ENCODE measurements at regions not wholly inside any gene's neighbourhood (a gene's known extent, or its start where the extent isn't known, plus 50 kb on each side); places are given as distances from the start of the nearest gene placed in this dataset.
A peak's percentile ranks its signal among the peaks of the same experiment; 100 is the strongest.
"Not testable (repeated sequence)": the region's sequence is repeated elsewhere in the genome, so short reads cannot be mapped to it uniquely, and the experiment has no call there.

DNA sequence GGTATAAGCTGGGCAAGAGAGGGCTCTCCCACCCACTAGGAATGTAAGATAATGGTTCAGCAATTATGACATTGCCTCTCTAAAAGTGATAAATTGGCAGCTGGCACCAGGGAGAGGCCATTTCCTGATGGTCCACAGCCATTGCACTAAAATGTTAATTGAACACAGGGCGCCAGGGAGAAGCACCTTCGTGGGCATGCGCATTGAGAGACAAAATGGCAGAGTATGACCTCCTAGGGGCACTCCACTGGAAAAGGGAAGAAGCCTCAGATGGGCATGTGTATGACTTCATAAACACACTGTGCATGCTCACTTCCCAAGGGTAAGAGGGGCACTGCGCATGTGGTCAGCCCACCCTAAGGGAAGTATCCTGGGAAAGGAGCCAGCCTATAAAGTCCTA, 419.2 kb downstream of the AGTPBP1 start:
- no peak for DNase-seq

DNA sequence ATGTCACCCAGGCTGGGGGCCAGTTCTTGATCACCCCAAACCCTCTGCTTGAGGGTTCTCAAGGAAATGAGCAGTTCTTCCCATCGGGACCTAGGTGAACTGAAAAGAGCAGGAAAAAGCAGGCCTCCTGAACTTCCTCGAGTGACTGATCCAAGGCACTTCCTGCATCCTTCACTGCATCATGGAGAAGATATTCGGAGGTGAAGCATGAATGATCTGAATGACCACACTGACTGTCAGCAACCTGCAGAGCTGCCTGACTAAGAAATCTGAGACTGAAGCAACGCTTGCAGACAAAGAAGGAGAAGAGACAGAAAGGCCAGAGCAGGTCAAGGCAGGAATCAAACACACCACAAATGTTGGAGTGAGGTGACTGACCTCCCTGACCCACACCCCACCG, 420.2 kb downstream of the AGTPBP1 start:
- DNase-seq = no peak

DNA sequence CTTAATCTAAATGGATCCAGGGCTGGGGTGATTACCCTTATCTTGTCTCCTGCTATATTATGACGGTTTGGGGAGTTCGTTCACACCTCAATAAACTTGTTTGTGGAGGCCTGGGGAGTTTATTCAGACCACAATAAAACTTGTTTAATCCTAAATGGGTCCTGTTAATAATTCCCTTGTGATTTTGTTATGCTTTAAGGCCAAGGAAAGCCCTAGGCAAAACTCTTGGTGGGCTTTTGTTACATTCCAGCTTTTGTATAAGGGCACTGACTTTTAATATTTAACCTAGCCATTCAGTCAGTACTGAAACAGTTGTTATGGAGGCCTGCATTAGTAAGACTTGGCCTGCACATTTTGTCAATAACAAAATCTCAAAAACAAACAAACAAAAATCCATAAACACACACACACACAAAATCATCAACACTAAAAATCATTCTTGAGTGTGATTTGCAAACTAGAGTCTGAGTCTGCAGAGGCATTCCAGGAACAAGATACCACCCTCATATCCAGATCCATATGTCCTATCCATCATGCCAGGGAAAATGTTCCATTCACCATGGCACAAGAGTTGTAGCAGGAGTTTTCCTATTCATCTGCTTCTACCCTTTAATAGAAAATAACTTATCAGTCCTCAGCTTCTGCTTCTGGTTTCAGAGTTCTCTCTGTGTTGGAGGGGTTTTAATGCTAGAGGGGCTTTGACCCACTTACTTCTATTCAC, 421.7 kb downstream of the AGTPBP1 start:
- DNase-seq = no peak

DNA sequence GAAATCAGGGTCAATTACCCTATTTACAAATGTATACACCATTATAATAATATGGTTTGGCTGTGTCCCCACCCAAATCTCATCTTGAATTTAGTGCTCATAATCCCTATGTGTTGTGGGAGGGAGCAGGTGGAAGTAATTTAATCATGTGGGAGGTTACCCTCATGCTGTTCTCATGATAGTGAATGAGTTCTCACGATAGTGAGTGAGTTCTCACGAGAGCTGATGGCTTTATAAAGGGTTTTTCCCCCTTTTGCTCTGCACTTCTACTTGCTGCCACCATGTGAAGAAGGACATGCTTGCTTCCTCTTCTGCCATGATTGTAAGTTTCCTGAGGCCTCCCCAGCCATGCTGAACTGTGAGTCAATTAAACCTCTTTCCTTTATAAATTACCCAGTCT, 426.2 kb downstream of the AGTPBP1 start:
- not testable (repeated sequence) for DNase-seq

DNA sequence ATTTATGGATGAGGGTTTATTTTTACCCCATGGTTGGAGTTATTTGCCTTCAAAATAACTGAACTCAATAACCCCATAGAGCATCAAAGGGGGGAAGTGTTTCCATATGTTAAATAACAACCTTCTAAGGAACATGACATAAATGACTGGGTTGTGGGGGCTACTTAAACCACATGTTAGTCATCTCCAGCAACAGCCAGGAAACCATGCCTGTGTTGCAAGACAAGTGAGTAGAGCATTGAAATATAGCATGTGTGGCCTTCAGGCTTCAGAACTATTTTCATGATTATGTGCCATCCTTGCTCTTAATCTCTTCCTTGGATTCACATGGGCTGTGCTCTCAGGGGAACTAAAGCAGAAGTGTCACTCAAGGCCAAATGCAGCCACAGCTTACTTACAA, 431.2 kb downstream of the AGTPBP1 start:
- DNase-seq = no peak

DNA sequence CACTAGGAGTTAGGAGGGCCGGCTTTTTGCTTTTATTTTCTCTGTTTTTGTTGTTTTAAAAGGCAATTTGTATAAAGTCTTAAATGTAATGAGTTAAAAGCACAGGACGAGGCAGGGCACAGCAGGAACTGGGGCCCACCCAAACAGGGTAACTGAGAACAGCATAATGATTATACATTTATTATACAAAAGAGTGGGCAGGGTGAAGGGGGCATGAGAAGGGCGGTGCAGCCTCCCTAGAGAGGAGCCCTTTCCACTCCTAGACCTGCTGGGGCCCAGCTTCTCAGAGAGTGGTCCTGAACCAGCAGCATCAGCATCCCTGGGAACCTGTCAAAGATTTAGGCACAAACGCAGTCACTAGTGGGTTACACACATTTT, 438.0 kb downstream of the AGTPBP1 start:
- no peak for DNase-seq

DNA sequence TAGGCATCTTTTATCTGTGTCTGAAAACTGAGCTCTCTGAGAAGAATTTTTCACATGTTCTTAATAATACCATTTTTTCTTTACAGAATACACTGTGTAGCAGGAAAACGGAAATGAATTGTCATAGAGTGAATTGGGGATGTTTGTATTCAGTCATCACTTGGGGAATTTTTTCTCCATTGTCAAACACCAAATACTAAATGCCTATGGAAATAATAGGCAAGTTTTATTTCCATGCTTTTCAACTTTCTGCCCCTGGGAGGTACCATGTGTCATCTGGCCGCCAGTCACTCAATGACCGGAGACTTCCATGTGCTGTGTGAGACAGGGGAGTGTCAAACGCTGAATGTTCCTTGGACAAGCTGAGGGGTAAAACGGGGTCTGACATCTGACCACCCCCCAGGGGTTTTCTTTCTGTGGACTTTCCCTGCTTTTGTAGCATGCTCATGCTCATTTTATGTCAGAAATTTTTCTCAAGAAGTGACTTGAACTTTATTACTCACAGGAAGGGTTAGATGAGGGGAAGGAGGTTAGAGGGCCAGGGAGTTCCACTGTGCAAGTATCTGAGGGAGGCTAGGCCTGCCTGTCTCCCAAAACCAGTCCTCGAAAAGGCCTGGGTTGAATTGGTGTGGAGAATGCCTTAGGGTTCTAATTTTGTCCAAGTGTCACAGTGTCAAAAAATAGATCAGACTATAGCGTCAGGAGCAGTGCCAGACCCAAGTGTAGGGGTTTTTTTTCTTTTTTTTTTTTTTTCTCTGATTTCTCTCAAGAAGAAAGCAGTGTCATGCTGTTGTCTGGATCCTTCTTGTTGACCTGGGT, 438.6 kb downstream of the AGTPBP1 start:
- no peak for DNase-seq

DNA sequence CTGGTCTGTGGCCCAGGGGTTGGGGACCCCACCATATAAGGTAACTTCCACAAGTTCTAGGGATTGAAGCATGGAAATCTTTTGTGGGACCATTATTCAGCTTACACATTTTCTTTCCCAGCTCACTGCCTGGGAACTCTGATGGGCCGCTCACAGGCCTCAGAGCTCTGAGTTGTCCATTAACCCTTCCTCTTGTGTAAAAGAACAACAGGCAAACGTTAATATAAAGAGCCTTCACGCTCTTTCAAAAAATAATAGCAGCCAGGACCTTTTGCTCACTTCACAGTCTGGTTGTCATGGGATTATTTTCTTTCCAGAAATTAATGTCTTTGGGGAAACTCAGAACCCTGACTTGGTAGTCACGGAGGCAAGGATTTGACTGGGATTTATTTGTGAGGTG, 443.3 kb downstream of the AGTPBP1 start:
- DNase-seq = no peak

DNA sequence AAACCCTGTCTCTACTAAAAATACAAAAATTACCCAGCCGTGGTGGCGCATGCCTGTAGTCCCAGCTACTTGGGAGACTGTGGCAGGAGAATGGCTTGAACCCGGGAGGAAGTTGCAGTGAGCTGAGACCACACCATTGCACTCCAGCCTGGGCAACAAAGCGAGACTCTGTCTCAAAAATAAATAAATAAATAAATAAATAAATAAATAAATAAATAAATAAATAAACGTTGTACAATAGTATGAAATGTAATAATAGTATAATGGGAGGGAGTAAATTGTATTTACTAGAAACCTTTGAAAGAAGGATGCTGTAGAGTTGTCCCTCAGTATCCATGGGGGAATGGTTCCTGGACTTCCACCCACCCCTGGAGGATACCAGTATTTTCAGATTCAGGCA, 446.5 kb downstream of the AGTPBP1 start:
- DNase-seq = not testable (repeated sequence)

DNA sequence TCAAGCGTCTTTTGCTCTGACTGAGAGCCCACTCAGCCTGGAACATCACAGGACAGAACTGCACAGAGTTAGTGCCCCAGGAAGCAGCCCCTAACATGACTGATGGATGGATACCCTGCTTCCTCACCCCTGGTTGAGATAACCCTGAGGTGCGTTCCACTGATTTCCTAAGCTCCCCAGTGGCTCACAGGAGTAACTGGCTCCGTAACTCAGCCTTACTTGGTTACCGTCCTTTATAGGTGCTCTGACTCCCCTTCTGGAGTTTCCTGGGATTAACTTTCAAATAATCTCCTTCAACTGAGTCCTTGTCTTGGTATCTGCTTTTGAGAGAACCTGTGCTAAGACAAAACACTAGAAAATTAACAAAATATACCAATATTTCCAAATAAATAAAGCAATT, 449.5 kb downstream of the AGTPBP1 start:
- DNase-seq = no peak

DNA sequence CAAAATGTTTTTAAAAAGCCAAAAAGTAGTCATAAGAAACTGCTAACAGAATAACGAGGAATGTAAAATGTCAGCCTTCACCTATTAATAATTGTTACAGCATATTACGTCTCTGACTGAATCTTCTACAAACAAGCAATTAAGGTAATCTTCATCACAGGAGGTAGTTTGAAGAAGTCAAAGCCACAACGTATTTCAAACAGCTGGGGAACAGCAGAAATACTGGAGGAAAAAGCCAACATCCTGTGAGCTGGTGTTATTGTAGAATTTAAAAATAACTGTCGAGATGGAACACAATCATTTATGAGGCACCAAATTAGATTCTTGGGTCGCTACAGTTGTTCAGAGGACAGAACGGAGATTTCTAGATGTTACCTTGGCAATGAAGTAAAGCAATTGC, 450.5 kb downstream of the AGTPBP1 start:
- no peak for DNase-seq

DNA sequence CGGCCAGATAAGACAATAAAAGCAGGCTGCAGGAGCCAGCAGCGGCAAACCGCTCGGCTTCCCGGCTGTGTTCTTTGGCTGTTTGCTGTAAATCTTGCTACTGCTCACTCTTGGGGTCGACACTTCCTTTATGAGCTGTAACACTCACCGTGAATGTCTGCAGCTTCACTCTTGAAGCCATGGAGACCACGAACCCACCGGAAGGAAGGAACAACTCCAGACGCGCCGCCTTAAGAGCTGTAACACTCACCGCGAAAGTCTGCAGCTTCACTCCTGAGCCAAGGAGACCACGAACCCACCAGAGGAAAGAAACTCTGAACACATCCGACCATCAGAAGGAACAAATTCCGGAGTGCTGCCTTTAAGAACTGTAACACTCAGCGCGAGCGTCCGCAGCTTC, 451.7 kb downstream of the AGTPBP1 start:
- DNase-seq = no peak

DNA sequence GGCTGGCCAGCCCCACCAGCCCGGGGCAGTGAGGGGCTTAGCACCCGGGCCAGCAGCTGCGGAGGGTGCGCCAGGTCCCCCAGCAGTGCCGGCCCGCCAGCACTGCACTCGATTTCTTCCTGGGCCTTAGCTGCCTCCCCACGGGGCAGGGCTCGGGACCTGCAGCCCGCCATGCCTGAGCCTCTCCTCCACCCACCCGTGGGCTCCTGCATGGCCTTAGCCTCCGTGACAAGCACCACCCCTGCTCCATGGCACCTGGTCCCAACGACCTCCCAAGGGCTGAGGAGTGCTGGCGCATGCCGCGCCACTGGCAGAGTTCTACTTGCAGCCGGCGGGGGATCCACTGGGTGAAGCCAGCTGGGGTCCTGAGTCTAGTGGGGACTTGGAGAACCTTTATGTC, 452.6 kb downstream of the AGTPBP1 start:
- DNase-seq = no peak

DNA sequence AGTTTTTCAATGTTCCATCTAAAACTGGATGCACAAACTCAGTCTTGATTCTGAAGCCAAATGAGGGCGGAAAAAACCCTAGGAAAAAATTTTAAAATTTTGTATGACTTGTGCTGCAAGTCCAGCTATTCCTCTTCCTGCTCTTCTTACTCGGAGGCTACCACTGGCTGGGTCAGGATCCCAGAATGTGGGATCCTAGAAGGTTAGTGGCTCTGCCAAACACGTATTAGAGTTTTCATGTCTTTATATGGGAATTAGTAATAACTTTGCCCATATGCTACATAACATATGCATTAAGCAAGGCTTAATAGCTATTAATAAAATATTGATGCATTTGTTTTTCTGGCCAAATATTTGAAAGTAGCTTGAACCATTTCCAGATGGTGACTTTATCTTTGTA, 458.3 kb downstream of the AGTPBP1 start:
- DNase-seq = no peak

DNA sequence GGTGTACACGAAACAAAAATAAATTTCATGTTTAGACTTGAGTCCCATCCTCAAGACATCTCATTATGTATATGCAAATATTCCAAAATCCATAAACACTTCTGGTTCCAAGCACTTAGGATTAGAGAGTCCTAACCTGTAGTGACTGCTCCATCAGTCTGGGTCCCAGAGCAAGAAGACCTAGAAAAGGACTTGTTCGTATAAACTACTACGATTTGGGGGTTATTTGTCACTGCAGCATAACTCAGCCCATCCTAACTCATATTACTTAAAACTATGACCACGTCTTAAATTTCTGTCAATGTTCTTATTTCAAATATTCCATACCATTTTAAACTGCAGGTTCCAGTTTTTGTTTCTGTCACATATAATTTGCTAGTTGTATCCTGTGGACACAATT, 463.0 kb downstream of the AGTPBP1 start:
- DNase-seq = no peak

DNA sequence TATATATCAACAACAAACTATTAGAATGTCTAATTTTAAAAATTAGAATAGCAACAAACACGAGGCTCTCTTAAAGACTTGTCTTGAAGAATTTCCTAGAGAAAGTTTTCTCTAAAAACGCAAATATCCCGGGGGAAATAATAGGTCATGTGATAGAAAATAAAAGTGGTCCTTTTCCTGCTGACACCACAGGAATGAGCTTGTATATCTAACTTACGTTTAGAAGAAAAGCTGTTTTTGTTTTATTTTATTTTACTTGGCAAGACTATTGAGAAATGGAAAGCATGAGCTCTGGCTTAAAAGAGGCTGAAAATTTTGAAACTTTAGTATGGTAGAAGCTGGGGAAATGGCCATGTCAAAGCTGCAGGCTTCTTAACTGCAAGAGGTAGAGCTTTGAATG, 465.0 kb downstream of the AGTPBP1 start:
- DNase-seq = no peak

DNA sequence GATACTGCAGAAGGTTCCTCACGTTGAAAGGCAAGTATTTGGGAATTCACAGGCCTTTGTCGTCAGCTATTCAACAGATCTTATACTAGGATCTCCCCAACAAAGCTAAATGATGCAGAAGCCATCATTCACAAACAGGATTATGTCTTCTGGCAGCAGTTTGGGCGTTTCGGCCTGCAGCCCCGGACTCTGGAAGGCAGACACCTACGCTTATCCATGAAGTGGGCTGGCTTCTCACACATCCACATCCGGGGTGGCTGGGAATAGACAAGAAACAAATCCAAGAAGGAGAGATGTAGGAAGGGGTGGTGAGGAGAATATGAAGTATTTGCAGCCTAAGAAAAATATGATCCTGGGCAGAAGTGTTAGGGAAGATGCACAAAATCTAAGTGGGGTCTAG, 471.9 kb downstream of the AGTPBP1 start:
- DNase-seq = no peak

DNA sequence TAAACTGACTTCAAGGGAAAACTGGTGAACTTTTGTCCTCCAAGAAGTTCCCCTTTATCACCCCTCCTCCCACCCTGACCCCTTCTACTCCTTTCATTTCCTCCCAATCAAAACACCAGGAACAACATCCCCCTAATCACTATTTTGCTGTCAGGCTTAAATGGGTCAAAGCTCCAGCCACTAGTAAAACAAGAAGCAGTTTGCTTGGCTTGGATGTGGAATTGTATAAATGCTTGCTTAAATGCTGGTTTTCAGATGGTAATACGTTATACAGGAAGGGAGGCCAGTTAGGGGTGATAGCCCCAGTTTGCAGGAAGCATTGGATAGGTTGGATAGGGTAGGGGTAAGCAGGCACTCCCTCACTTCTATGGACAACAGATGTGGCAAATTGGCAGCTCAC, 473.6 kb downstream of the AGTPBP1 start:
- no peak for DNase-seq

DNA sequence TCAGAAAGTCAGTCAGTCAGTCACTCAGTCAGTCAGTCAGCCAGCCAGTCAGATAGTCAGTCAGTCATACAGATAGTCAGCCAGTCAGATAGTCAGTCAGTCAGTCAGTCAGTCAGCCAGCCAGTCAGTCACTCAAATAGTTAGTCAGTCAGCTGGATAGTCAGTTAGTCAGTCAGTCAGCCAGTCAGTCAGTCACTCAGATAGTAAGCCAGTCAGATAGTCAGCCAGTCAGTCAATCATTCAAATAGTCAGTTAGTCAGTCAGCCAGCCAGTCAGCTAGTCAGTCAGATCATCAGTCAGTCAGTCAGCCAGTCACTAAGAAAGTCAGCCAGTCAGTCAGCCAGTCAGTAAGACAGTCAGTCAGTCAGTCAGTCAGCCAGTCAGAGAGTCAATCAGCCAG, 477.1 kb downstream of the AGTPBP1 start:
- DNase-seq = no peak

DNA sequence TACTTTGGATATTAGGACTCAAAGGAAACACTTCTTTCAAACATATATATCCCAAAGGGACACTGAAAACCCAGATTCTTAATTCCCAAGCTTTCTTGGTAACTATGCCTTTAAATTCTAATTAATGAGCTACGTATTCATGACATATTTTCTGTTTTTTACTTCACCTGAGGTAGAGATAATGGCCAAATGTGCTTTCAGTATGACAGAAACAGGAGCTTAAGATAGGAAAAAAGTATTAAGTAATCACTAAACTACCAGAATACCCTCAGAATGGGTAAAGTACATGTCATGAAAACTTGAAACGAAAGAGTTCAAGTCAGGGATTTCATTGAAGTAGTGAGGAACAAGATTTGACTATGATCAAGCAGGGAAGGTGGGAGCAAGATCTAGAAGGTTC, 478.5 kb downstream of the AGTPBP1 start:
- DNase-seq = no peak

DNA sequence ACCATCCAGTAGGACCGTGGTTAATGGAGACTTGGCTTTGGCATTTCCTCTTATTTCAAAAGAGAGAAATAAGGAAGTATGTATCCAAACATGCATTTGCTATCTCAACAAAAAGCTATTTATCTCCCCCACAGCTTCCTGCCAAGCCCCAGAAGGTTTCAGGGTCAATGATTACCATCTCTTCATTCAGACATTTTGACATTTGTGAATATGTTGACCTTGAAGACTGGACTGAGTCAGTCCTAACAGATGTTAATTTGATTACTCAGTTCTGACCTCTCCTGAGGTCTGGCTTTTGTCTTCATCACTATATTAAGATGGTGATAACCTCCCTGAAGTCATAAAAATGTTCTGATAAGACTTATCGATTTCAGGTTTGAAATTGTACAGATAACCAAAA, 479.4 kb downstream of the AGTPBP1 start:
- no peak for DNase-seq

DNA sequence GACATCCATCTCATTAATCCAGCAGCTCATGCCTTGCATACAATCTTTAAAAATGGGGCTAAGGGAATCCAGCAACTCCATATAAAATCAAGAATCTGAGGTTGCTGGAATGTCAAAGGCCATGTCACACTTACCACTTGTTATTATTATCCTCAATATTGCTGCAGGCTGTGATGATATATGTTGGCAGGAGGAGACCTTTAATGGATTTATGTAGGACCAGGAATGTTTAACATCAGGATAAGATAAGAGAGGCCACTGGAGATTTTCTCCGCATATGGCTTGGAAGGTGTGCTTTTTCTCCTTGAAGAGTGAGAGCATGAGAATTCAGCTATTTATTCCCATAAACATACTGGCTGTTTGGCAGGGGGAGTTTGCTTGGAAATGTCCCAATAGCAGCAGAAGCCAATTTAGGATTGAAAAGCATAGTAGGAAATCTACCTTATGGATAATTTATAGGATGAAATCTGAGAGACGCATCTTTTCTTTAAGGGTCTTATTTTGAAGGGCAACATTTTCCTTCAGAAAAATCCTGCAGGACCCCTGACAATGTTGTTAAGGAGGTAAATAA, 481.4 kb downstream of the AGTPBP1 start:
- no peak for DNase-seq

DNA sequence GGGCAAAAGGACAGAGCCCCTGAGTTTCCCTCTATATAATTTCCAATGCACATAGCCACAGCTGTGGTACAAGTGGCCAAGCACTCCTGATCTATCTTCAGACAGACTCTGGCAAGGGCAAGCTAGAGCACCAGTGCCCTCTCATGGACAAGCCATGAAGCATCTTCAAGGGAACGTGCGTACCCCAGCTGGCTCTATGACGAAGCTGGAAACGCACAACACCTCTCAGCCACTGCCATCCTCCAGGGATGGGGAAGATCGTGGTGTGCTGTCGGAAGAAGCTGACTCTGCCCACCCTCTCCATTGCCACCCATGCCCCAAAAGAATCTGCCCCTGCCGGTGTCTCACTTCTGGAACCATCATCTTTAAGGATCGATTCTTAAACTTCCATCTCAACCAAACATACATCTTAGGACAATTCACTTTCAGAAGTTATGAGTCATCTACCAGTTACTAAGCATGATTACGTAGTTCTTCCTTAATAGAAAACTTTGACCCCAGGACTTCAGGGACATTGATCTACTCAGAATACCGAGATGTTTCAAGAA, 482.9 kb downstream of the AGTPBP1 start:
- DNase-seq = peak; percentile 5

DNA sequence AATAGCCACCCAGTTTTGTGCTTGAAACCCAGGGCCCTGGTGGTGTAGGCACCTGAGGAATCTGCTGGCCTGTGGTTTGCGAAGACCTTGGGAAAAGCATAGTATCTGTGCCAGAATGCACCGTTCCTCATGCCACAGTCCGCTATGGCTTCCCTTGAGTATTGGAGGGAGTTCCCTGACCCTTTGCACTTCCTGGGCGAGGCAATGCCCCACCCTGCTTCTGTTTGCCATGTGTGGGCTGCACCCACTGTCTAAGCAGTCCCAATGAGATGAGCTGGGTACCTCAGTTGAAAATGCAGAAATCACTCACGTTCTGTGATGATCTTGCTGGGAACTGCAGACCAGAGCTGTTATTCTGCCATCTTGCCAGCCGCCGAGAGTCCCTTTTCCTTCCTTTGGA, 483.5 kb downstream of the AGTPBP1 start:
- no peak for DNase-seq
